AML-193 (cell line): ENCODE measurements at regions not wholly inside any gene's neighbourhood (a gene's known extent, or its start where the extent isn't known, plus 50 kb on each side); places are given as distances from the start of the nearest gene placed in this dataset.
"Not testable (repeated sequence)": the region's sequence is repeated elsewhere in the genome, so short reads cannot be mapped to it uniquely, and the experiment has no call there.

Experiments
- DNase-seq, 2 experiments: peaks; one replicate each; lab custom pipeline; 2025; lab: John Stamatoyannopoulos, UW

GRCh38 chr1:242735323-242735722, 210.8 kb upstream of the PLD5 start:
- DNase-seq: no peak

GRCh38 chr1:242731446-242731845, 206.9 kb upstream of the PLD5 start:
- DNase-seq: no peak

- DNase-seq: no peak
These were observed 204.2 kb upstream of the PLD5 start for GRCh38 chr1:242728696-242729095.

- DNase-seq: no peak
These were observed 198.7 kb upstream of the PLD5 start for GRCh38 chr1:242723044-242723716.

- no peak for DNase-seq
These were observed 194.5 kb upstream of the PLD5 start for GRCh38 chr1:242718967-242719366.

- DNase-seq: no peak
These were observed 187.8 kb upstream of the PLD5 start for GRCh38 chr1:242712248-242712647.

- DNase-seq: no peak
These were observed 186.3 kb upstream of the PLD5 start for GRCh38 chr1:242710847-242711246.

- no peak for DNase-seq
These were observed 185.8 kb upstream of the PLD5 start for GRCh38 chr1:242710286-242710685.

- DNase-seq: no peak
These were observed 179.0 kb upstream of the PLD5 start for GRCh38 chr1:242703467-242703866.

- no peak for DNase-seq
These were observed 168.5 kb upstream of the PLD5 start for GRCh38 chr1:242692988-242693387.

GRCh38 chr1:242691610-242691945, 167.1 kb upstream of the PLD5 start:
- DNase-seq: no peak

- DNase-seq: no peak
These were observed 166.5 kb upstream of the PLD5 start for GRCh38 chr1:242690849-242691609.

- DNase-seq: no peak
These were observed 164.9 kb upstream of the PLD5 start for GRCh38 chr1:242689378-242689777.

GRCh38 chr1:242674951-242675645, 150.6 kb upstream of the PLD5 start:
- no peak for DNase-seq

GRCh38 chr1:242673652-242674051, 149.2 kb upstream of the PLD5 start:
- no peak for DNase-seq

- not testable (repeated sequence) for DNase-seq
These were observed 148.7 kb upstream of the PLD5 start for GRCh38 chr1:242673165-242673564.

GRCh38 chr1:242670019-242670418, 145.5 kb upstream of the PLD5 start:
- no peak for DNase-seq

- DNase-seq: no peak
These were observed 138.4 kb upstream of the PLD5 start for GRCh38 chr1:242662886-242663285.

- DNase-seq: not testable (repeated sequence)
These were observed 129.3 kb upstream of the PLD5 start for GRCh38 chr1:242653772-242654171.

GRCh38 chr1:242651817-242652216, 127.3 kb upstream of the PLD5 start:
- DNase-seq: no peak

GRCh38 chr1:242641461-242641860, 117.0 kb upstream of the PLD5 start:
- DNase-seq: no peak

- DNase-seq: no peak
These were observed 114.6 kb upstream of the PLD5 start for GRCh38 chr1:242639104-242639503.

GRCh38 chr1:242634732-242635131, 110.2 kb upstream of the PLD5 start:
- no peak for DNase-seq
